ENCODE measurements at regions not wholly inside any gene's neighbourhood (a gene's known extent, or its start where the extent isn't known, plus 50 kb on each side); places are given as distances from the start of the nearest gene placed in this dataset.

DNA sequence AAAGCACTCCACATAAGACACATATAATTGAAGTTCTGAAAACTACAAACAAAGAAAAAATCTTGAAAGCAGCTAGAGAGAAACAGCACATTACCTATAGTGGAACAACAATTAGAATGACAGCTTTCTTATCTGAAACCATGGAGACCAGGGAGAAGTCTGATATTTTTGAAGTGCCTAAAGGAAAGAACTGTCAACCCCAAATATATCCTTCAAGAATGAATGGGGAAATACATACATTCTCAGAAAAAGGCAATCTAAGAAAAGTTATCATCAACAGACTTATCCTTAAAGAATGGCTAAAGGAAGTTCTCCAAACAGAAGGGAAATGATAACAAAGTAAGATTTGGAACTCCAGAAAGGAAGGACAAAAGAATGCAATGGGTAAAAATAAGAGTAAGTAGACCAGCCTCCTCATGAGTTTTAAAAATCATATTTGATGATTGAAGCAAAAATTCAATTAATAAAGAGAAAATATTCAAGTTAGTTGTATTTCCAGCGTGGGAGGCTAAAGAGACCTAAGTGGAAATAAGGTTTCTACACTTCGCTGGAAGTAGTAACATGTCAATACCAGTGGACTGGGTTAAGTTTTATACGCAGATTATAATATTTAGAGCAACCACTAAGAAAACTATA is 170.8 kb upstream of the SAMSN1 start:
- Histone ChIP-seq H3K27me3 (ENCODE audit: insufficient read depth, low read length, poor library complexity, severe bottlenecking) (no peaks in the 10 kb centered on the region), H2AFZ (ENCODE audit: low read length) (no peak overlapping the region), H3K9me3 (ENCODE audit: insufficient read depth, low read depth, low read length) (no peaks in the 10 kb centered on the region), H3F3A (ENCODE audit: low read depth) (no peaks in the 10 kb centered on the region), H3K9ac (ENCODE audit: low read depth, low read length, poor library complexity, severe bottlenecking) (no peak overlapping the region), H3K4me1 (ENCODE audit: insufficient read depth, low read length, poor library complexity, severe bottlenecking) (peaks cover 2% of the 10 kb centered on the region), H3K36me3 (ENCODE audit: insufficient read depth, low read length) (no peaks in the 10 kb centered on the region), H3K9me2 (replicated peaks; ENCODE audit: low read depth, low read length) (no peaks in the 10 kb centered on the region), H4K20me1 (ENCODE audit: insufficient read depth, low read length, poor library complexity, severe bottlenecking) (no peaks in the 10 kb centered on the region), H3K79me2 (ENCODE audit: insufficient read depth, low read length) (no peaks in the 10 kb centered on the region), H3K4me2 (ENCODE audit: low read depth, low read length, poor library complexity, severe bottlenecking) (no peak overlapping the region), H3K4me3 (ENCODE audit: low read length, poor library complexity, severe bottlenecking) (no peak overlapping the region)
- TF ChIP-seq, protein P1, sequence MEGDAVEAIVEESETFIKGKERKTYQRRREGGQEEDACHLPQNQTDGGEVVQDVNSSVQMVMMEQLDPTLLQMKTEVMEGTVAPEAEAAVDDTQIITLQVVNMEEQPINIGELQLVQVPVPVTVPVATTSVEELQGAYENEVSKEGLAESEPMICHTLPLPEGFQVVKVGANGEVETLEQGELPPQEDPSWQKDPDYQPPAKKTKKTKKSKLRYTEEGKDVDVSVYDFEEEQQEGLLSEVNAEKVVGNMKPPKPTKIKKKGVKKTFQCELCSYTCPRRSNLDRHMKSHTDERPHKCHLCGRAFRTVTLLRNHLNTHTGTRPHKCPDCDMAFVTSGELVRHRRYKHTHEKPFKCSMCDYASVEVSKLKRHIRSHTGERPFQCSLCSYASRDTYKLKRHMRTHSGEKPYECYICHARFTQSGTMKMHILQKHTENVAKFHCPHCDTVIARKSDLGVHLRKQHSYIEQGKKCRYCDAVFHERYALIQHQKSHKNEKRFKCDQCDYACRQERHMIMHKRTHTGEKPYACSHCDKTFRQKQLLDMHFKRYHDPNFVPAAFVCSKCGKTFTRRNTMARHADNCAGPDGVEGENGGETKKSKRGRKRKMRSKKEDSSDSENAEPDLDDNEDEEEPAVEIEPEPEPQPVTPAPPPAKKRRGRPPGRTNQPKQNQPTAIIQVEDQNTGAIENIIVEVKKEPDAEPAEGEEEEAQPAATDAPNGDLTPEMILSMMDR (conservative IDR thresholded peaks at IDR 0.05; ENCODE audit: low read length) = no peak
- TF ChIP-seq EZH2phosphoT487 (IDR thresholded peaks at IDR 0.05; ENCODE audit: borderline replicate concordance) = no peak

- no peaks in the 10 kb centered on the region for H3K9me2 ChIP-seq (replicated peaks; ENCODE audit: low read depth, low read length)
- no peaks in the 10 kb centered on the region for H3K79me2 ChIP-seq (ENCODE audit: insufficient read depth, low read length)
- no peaks in the 10 kb centered on the region for H3K36me3 ChIP-seq (ENCODE audit: insufficient read depth, low read length)
- no peaks in the 10 kb centered on the region for H3F3A ChIP-seq (ENCODE audit: low read depth)
- no peaks in the 10 kb centered on the region for H3K27me3 ChIP-seq (ENCODE audit: insufficient read depth, low read length, poor library complexity, severe bottlenecking)
- no peak overlapping the region for H3K4me3 ChIP-seq (ENCODE audit: low read length, poor library complexity, severe bottlenecking)
- H4K20me1 ChIP-seq (ENCODE audit: insufficient read depth, low read length, poor library complexity, severe bottlenecking) = no peaks in the 10 kb centered on the region
- H2AFZ ChIP-seq (ENCODE audit: low read length) = no peak overlapping the region
- TF ChIP-seq EZH2phosphoT487 (IDR thresholded peaks at IDR 0.05; ENCODE audit: borderline replicate concordance) = no peak
- TF ChIP-seq, protein P1 (conservative IDR thresholded peaks at IDR 0.05; ENCODE audit: low read length) = no peak
- no peak overlapping the region for H3K9ac ChIP-seq (ENCODE audit: low read depth, low read length, poor library complexity, severe bottlenecking)
- no peak overlapping the region for H3K4me2 ChIP-seq (ENCODE audit: low read depth, low read length, poor library complexity, severe bottlenecking)
- peaks cover 8% of the 10 kb centered on the region for H3K4me1 ChIP-seq (ENCODE audit: insufficient read depth, low read length, poor library complexity, severe bottlenecking)
- H3K9me3 ChIP-seq (ENCODE audit: insufficient read depth, low read depth, low read length) = no peaks in the 10 kb centered on the region
Observed at GRCh38 chr21:14713109-14713508, 167.0 kb upstream of the SAMSN1 start.

DNA sequence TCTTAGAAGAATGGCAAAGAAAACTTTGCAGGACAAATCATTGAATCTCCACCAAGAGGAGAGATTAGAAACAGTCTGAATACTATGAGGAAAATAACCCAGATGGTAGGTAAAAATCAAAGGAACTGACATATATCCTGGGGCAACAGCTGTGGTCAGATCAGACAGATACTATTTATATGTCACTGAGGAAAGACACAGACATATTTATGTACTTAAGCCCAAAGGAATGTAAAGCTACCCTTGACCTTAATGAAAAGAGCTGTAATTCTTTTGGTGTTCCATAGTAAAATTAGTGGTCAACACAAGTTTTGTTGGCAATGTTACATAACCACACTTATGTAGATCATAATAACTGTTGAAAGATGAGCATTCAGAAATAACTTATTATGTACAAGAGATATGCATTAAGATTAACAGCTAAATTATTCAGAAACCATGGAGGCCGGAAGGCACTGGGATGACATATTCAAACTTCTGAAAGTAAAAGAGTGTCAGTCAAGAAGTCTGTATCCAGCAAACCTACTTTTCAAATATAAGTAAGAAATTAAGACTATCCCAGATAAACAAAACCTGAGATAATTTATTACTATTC is 166.1 kb upstream of the SAMSN1 start:
- H3K36me3 ChIP-seq (ENCODE audit: insufficient read depth, low read length) = no peaks in the 10 kb centered on the region
- H3K27me3 ChIP-seq (ENCODE audit: insufficient read depth, low read length, poor library complexity, severe bottlenecking) = no peaks in the 10 kb centered on the region
- no peak overlapping the region for H3K9ac ChIP-seq (ENCODE audit: low read depth, low read length, poor library complexity, severe bottlenecking)
- no peaks in the 10 kb centered on the region for H4K20me1 ChIP-seq (ENCODE audit: insufficient read depth, low read length, poor library complexity, severe bottlenecking)
- no peaks in the 10 kb centered on the region for H3F3A ChIP-seq (ENCODE audit: low read depth)
- H2AFZ ChIP-seq (ENCODE audit: low read length) = no peak overlapping the region
- no peaks in the 10 kb centered on the region for H3K79me2 ChIP-seq (ENCODE audit: insufficient read depth, low read length)
- H3K4me3 ChIP-seq (ENCODE audit: low read length, poor library complexity, severe bottlenecking) = no peak overlapping the region
- H3K9me2 ChIP-seq (replicated peaks; ENCODE audit: low read depth, low read length) = no peaks in the 10 kb centered on the region
- TF ChIP-seq EZH2phosphoT487 (IDR thresholded peaks at IDR 0.05; ENCODE audit: borderline replicate concordance) = no peak
- TF ChIP-seq, protein P1 (conservative IDR thresholded peaks at IDR 0.05; ENCODE audit: low read length) = no peak
- H3K9me3 ChIP-seq (ENCODE audit: insufficient read depth, low read depth, low read length) = no peaks in the 10 kb centered on the region
- no peak overlapping the region for H3K4me2 ChIP-seq (ENCODE audit: low read depth, low read length, poor library complexity, severe bottlenecking)
- H3K4me1 ChIP-seq (ENCODE audit: insufficient read depth, low read length, poor library complexity, severe bottlenecking) = peaks cover 12% of the 10 kb centered on the region

Data from Loucy (cell line).